22Rv1 (cell line): ENCODE measurements at regions not wholly inside any gene's neighbourhood (a gene's known extent, or its start where the extent isn't known, plus 50 kb on each side); places are given as distances from the start of the nearest gene placed in this dataset.

Experiments used
- H3K27ac ChIP-seq: fragments of 450-650 bp; 2 replicates; pipeline ENCODE4 v1.5.1; 2017
- ZFX ChIP-seq: fragments of 450-650 bp; IDR thresholded peaks from 2 replicates; pipeline ENCODE4 v1.6.1; 2017; ENCODE audit warnings: antibody characterized with exemption, borderline replicate concordance
- TF ChIP-seq, protein P1 (sequence below): fragments of 450-650 bp; IDR thresholded peaks from 2 replicates; pipeline ENCODE4 v1.5.1; 2017; ENCODE audit warnings: mild to moderate bottlenecking

GRCh38 chr14:100403802-100404365 lies 80.7 kb downstream of the SLC25A47 start:
- TF ChIP-seq ZFX: no peak
- TF ChIP-seq, protein P1, sequence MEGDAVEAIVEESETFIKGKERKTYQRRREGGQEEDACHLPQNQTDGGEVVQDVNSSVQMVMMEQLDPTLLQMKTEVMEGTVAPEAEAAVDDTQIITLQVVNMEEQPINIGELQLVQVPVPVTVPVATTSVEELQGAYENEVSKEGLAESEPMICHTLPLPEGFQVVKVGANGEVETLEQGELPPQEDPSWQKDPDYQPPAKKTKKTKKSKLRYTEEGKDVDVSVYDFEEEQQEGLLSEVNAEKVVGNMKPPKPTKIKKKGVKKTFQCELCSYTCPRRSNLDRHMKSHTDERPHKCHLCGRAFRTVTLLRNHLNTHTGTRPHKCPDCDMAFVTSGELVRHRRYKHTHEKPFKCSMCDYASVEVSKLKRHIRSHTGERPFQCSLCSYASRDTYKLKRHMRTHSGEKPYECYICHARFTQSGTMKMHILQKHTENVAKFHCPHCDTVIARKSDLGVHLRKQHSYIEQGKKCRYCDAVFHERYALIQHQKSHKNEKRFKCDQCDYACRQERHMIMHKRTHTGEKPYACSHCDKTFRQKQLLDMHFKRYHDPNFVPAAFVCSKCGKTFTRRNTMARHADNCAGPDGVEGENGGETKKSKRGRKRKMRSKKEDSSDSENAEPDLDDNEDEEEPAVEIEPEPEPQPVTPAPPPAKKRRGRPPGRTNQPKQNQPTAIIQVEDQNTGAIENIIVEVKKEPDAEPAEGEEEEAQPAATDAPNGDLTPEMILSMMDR: no peak
- H3K27ac ChIP-seq: no peak overlapping the region

DNA sequence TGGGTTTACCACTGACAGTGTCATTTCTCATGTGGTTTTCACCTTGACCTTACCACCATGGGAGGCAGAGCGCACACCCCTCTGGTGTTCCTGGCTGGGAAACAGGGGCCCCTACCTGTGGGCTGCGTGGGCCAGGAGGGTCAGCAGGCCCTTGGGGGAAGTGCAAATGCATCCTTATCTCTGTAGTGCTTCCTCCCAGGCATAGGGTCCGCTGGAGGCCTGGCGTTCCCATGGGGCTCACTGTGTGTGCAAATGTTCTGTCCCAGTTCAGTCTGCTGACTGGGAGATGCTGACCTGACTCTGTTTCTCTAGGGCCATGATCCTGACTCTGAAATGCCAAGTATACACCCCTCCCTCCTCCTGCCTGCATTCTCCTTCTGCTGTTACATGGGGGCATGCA lies 81.3 kb downstream of the SLC25A47 start:
- no peak overlapping the region for H3K27ac ChIP-seq
- no peak for TF ChIP-seq ZFX
- TF ChIP-seq, protein P1: no peak

- TF ChIP-seq ZFX: no peak
- TF ChIP-seq, protein P1: no peak
- no peak overlapping the region for H3K27ac ChIP-seq
Measured at GRCh38 chr14:100405760-100406455, 82.8 kb downstream of the SLC25A47 start.

- no peak overlapping the region for H3K27ac ChIP-seq
Measured at GRCh38 chr14:100406505-100407131, 83.5 kb downstream of the SLC25A47 start.

GRCh38 chr14:100407376-100408102 lies 84.4 kb downstream of the SLC25A47 start:
- H3K27ac ChIP-seq: no peak overlapping the region
- TF ChIP-seq ZFX: no peak
- TF ChIP-seq, protein P1: no peak

More at GRCh38 chr14:100406505-100407131, 83.5 kb downstream of the SLC25A47 start:
- TF ChIP-seq, protein P1: no peak
- no peak for TF ChIP-seq ZFX

DNA sequence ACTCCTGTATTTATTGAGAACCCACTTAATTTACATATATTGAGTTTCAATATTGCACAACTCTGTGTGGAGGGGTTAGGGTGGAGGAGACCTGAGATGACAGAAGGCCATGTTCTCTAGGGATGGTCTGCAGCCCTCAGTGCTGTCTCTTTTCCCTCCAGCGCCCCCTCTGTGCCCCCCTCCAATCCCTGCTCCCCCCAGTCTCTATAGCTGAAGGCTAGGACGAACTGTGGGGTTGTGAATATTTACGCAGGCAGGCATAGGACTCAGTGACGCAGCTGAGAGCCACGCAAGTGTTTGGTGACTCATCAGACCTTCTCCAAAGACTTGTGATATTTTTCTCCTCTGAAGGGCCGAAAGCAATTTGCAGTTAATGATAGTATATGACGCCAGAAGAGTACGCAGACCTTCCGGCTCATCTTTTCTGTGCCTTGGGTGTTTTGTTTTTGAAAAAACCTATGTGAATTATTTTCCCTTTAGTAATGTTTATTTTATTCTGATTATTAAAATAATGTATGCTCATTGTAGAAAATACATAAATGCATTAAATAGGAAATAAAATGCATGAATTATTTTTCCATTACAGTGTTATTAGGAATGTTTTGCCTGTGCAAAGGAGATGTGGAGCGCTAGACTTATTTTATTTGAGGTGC lies 85.3 kb downstream of the SLC25A47 start:
- H3K27ac ChIP-seq: no peak overlapping the region
- no peak for TF ChIP-seq ZFX
- TF ChIP-seq, protein P1: no peak
